PC-9 (cell line): ENCODE measurements at regions not wholly inside any gene's neighbourhood (a gene's known extent, or its start where the extent isn't known, plus 50 kb on each side); places are given as distances from the start of the nearest gene placed in this dataset.

Experiments used
- BruUV-seq: library from RNA; stranded (reverse); fragments of 400-500 nt; replicated peaks from 2 replicates; lab custom pipeline; 2021; lab: Mats Ljungman, UMichigan
- CTCF ChIA-PET: fragments of 300-600 bp; sonication (Branson Sonifier 250); formaldehyde crosslinking; loops from one replicate; lab custom pipeline; 2022; ENCODE audit warnings: antibody characterized with exemption; lab: Charles Lee
- POLR2A ChIA-PET: fragments of 300-600 bp; sonication (Branson Sonifier 250); formaldehyde crosslinking; loops from one replicate; lab custom pipeline; 2022; ENCODE audit warnings: antibody characterized with exemption; ENCODE audit not compliant: unreplicated experiment; lab: Charles Lee
- DNase-seq, 2 experiments: peaks; one replicate each; pipeline versions ENCODE4 v3.0.0 to v3.0.0-alpha.2; 2015 to 2022; ENCODE audit warnings: mixed read lengths in 1 of 2
- H2AFZ ChIP-seq: fragments of 200-600 bp; sonication (generic); 2 replicates; pipeline ENCODE4 v1.8.1; 2017; ENCODE audit warnings: antibody characterized with exemption
- H3F3A ChIP-seq: fragments of 200-600 bp; sonication (generic); 2 replicates; pipeline ENCODE4 v1.8.1; 2017; ENCODE audit warnings: antibody characterized with exemption, mild to moderate bottlenecking, low read depth; ENCODE audit not compliant: insufficient read depth
- H3K27ac ChIP-seq: fragments of 200-600 bp; sonication (generic); 2 replicates; pipeline ENCODE4 v1.6.1; 2016; ENCODE audit warnings: mixed run types
- H3K27me3 ChIP-seq: fragments of 200-600 bp; sonication (generic); 2 replicates; pipeline ENCODE4 v1.6.1; 2016; ENCODE audit warnings: low read depth, mixed run types; ENCODE audit not compliant: insufficient read depth
- H3K36me3 ChIP-seq: fragments of 200-600 bp; sonication (generic); 2 replicates; pipeline ENCODE4 v1.6.1; 2016; ENCODE audit warnings: low read depth, mixed run types
- H3K4me1 ChIP-seq: fragments of 200-600 bp; sonication (generic); replicated peaks from 2 replicates; pipeline ENCODE4 v1.6.1; 2016; ENCODE audit warnings: mixed run types; ENCODE audit not compliant: insufficient read depth
- H3K4me2 ChIP-seq: fragments of 200-600 bp; sonication (generic); 2 replicates; pipeline ENCODE4 v1.6.1; 2017; ENCODE audit warnings: mixed run types
- H3K4me3 ChIP-seq: fragments of 200-600 bp; sonication (generic); 2 replicates; pipeline ENCODE4 v1.6.1; 2016; ENCODE audit warnings: mixed run types
- H3K79me2 ChIP-seq: fragments of 200-600 bp; sonication (generic); 2 replicates; pipeline ENCODE4 v1.6.1; 2017; ENCODE audit warnings: low read depth, mixed run types
- H3K9me2 ChIP-seq: fragments of 200-600 bp; sonication (generic); 2 replicates; pipeline ENCODE4 v1.8.1; 2017; ENCODE audit warnings: mild to moderate bottlenecking; ENCODE audit not compliant: insufficient read depth
- H3K9me3 ChIP-seq: fragments of 200-600 bp; sonication (generic); 2 replicates; pipeline ENCODE4 v1.8.1; 2016; ENCODE audit warnings: low read depth; ENCODE audit not compliant: insufficient read depth
- H4K20me1 ChIP-seq: fragments of 200-600 bp; sonication (generic); 2 replicates; pipeline ENCODE4 v1.8.1; 2017; ENCODE audit not compliant: insufficient read depth
- EZH2 ChIP-seq: fragments of 200-600 bp; sonication (generic); IDR thresholded peaks from 2 replicates; pipeline ENCODE4 v1.8.0; 2017; ENCODE audit warnings: antibody characterized with exemption, low read depth
- intact Hi-C: fragments of 100-400 bp; cut with micrococcal nuclease; formaldehyde crosslinking; loops from one replicate; pipeline ENCODE4 v1.10.0; 2022; ENCODE audit not compliant: unreplicated experiment
- TF ChIP-seq, protein P1 (sequence below): fragments of 200-600 bp; sonication (generic); conservative IDR thresholded peaks from 2 replicates; pipeline ENCODE4 v1.6.1; 2017; ENCODE audit warnings: mixed run types, antibody characterized with exemption, mild to moderate bottlenecking, moderate library complexity

DNA sequence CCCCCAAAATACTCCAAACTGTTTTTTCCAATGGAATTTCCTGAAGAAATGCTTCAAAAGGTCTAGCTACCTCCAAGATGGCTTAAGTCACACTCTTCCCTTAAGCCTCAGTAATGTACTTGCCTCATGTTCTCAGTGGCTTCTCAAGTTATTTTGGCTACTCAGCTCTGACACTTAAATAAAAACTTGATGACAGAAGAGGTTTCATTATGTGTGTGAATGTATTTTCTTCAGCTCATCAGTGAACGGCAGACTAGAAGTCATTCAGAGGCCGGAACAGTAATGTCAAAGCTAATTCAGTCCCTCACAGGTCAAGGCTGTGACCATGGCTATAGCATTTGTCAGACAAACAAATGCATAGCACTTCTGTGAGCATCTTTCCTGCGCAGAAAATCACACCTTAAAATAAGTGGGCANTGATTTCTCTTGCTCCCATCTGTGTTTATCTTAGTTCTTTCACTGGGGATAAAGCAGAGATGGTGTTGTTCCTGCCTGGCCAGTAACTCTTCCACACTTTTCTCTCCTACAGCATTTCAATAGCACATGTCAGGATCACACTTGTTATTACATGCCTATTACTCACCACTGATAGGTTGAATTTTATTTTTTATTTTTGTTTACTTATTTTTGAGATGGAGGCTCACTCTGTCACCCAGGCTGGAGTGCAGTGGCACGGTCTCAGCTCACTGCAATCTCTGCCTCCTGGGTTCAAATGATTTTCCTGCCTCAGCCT lies 68.5 kb upstream of the PLCL2 start:
- Histone ChIP-seq H4K20me1 (no peaks in the 10 kb centered on the region), H3K79me2 (no peaks in the 10 kb centered on the region), H3K9me2 (no peaks in the 10 kb centered on the region), H2AFZ (no peak overlapping the region), H3F3A (no peaks in the 10 kb centered on the region), H3K4me1 (no peaks in the 10 kb centered on the region), H3K36me3 (no peaks in the 10 kb centered on the region), H3K27me3 (no peaks in the 10 kb centered on the region), H3K27ac (no peak overlapping the region), H3K4me2 (no peak overlapping the region), H3K9me3 (no peaks in the 10 kb centered on the region), H3K4me3 (no peak overlapping the region)
- ChIA-PET POLR2A (no interaction called here), CTCF (no interaction called here)
- TF ChIP-seq EZH2, result no peak
- TF ChIP-seq, protein P1, sequence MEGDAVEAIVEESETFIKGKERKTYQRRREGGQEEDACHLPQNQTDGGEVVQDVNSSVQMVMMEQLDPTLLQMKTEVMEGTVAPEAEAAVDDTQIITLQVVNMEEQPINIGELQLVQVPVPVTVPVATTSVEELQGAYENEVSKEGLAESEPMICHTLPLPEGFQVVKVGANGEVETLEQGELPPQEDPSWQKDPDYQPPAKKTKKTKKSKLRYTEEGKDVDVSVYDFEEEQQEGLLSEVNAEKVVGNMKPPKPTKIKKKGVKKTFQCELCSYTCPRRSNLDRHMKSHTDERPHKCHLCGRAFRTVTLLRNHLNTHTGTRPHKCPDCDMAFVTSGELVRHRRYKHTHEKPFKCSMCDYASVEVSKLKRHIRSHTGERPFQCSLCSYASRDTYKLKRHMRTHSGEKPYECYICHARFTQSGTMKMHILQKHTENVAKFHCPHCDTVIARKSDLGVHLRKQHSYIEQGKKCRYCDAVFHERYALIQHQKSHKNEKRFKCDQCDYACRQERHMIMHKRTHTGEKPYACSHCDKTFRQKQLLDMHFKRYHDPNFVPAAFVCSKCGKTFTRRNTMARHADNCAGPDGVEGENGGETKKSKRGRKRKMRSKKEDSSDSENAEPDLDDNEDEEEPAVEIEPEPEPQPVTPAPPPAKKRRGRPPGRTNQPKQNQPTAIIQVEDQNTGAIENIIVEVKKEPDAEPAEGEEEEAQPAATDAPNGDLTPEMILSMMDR, result no peak
- DNase-seq, result no peak
- intact Hi-C loops, result no loop called here
- no TSS peak for BruUV-seq

DNA sequence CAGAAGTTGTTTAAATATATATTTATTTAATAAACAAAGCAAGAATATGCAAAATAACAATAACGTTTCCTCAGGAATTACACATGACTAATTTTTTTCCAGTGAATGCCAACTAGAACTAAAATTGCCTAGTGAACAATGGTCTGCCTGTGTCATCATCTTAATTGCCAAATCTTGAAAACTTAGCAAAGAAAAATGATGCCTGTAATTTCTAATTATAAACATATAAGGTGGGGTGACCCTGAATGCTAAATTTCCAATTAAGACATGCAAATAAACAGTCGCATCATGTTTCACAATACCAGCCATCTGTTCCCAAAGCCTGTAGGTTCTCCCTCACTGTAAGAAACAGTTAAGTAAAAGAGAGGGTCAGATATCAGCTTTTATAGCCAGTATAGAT lies 67.6 kb upstream of the PLCL2 start:
- Histone ChIP-seq H3K36me3 (no peaks in the 10 kb centered on the region), H3K4me3 (no peak overlapping the region), H2AFZ (no peak overlapping the region), H3K79me2 (no peaks in the 10 kb centered on the region), H3K27me3 (no peaks in the 10 kb centered on the region), H3K27ac (no peak overlapping the region), H3F3A (no peaks in the 10 kb centered on the region), H3K4me2 (no peak overlapping the region), H4K20me1 (no peaks in the 10 kb centered on the region), H3K9me3 (no peaks in the 10 kb centered on the region), H3K9me2 (no peaks in the 10 kb centered on the region), H3K4me1 (no peaks in the 10 kb centered on the region)
- intact Hi-C loops, result no loop called here
- POLR2A ChIA-PET, result no interaction called here
- CTCF ChIA-PET, result no interaction called here
- DNase-seq, result no peak
- no peak for TF ChIP-seq EZH2
- TF ChIP-seq, protein P1, result no peak
- BruUV-seq, result no TSS peak

DNA sequence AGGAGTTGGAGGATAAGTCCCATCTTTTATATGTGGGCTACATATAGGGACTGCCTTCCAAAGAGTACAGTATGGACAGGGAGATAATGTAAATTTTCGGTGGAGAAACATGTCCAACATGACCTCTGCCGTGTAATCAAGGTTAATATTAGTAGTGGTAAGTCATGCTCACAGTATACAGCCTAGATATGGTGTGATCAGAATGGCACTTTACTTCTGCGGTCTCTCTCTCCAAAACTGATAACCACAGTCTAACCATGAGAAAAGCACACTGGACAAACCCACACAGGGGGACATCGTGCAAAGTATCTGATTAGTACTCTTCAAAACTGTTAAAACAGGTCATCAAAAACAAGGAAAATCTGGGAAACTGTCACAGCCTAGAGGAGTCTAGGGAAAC lies 66.6 kb upstream of the PLCL2 start:
- Histone ChIP-seq H3F3A (no peaks in the 10 kb centered on the region), H4K20me1 (no peaks in the 10 kb centered on the region), H3K9me2 (no peaks in the 10 kb centered on the region), H3K27ac (no peak overlapping the region), H3K79me2 (no peaks in the 10 kb centered on the region), H3K36me3 (no peaks in the 10 kb centered on the region), H3K4me3 (no peak overlapping the region), H3K9me3 (no peaks in the 10 kb centered on the region), H3K27me3 (no peaks in the 10 kb centered on the region), H2AFZ (no peak overlapping the region), H3K4me2 (no peak overlapping the region), H3K4me1 (no peaks in the 10 kb centered on the region)
- intact Hi-C loops, result no loop called here
- DNase-seq, result no peak
- POLR2A ChIA-PET, result no interaction called here
- CTCF ChIA-PET, result no interaction called here
- TF ChIP-seq EZH2, result no peak
- TF ChIP-seq, protein P1, result no peak
- BruUV-seq, result no TSS peak
